Spleen (tissue), 7 donors: ENCODE measurements at regions not wholly inside any gene's neighbourhood (a gene's known extent, or its start where the extent isn't known, plus 50 kb on each side); places are given as distances from the start of the nearest gene placed in this dataset.

Experiments
- POLR2A ChIP-seq, 3 donors: fragments of 450-650 bp; IDR thresholded peaks; one replicate each; pipeline ENCODE4 v1.5.1; 2017; ENCODE audit warnings: antibody characterized with exemption in 3 of 3, mild to moderate bottlenecking in 1 of 3
- TF ChIP-seq, protein P1 (sequence below), 11 experiments: fragments of 200-600 bp in 7 of 11; fragments of 450-650 bp in 4 of 11; sonication (generic) in 4 of 11; IDR thresholded peaks in 8 of 11; conservative IDR thresholded peaks in 3 of 11; 1 replicate in 7 of 11; 2 replicates in 4 of 11; pipeline versions ENCODE4 v1.4.0 to v1.8.0; 2016 to 2021; ENCODE audit warnings: antibody characterized with exemption in 11 of 11, inconsistent platforms in 4 of 11, mild to moderate bottlenecking in 1 of 11
- donor health status: DM: no; HTN: no; CAD: no; lungs with moderate emphysema.
- donor health status: DM: no; HTN: no; CAD: no.
- donor health status: DM: no; HTN: no; CAD: no.

DNA sequence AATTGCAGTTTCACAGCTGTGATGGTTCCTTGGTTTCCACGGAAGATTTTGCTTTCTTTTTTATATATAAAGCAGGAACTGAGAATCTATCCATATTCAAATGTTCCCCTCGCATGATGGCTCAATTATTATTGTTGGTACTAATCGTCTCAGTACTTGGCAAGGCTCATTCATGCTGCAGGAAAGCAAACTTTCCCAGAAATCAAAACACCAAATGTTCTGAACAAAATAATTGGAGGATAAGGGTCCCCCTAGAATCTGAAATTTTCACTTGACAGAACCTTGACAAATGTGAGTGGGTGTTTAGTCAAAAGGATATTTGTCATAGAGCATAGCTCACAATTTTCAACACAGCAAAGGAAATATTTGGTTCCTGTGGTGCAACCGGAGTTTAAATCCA, 1598.6 kb upstream of the PCDH7 start:
- TF ChIP-seq, protein P1, sequence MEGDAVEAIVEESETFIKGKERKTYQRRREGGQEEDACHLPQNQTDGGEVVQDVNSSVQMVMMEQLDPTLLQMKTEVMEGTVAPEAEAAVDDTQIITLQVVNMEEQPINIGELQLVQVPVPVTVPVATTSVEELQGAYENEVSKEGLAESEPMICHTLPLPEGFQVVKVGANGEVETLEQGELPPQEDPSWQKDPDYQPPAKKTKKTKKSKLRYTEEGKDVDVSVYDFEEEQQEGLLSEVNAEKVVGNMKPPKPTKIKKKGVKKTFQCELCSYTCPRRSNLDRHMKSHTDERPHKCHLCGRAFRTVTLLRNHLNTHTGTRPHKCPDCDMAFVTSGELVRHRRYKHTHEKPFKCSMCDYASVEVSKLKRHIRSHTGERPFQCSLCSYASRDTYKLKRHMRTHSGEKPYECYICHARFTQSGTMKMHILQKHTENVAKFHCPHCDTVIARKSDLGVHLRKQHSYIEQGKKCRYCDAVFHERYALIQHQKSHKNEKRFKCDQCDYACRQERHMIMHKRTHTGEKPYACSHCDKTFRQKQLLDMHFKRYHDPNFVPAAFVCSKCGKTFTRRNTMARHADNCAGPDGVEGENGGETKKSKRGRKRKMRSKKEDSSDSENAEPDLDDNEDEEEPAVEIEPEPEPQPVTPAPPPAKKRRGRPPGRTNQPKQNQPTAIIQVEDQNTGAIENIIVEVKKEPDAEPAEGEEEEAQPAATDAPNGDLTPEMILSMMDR (IDR thresholded peaks at IDR 0.05 in 8 of 11, conservative IDR thresholded peaks at IDR 0.05 in 3 of 11): no peak
- TF ChIP-seq POLR2A (IDR thresholded peaks at IDR 0.05): no peak
